ENCODE measurements at regions not wholly inside any gene's neighbourhood (a gene's known extent, or its start where the extent isn't known, plus 50 kb on each side); places are given as distances from the start of the nearest gene placed in this dataset.
"Not testable (repeated sequence)": the region's sequence is repeated elsewhere in the genome, so short reads cannot be mapped to it uniquely, and the experiment has no call there.

DNA sequence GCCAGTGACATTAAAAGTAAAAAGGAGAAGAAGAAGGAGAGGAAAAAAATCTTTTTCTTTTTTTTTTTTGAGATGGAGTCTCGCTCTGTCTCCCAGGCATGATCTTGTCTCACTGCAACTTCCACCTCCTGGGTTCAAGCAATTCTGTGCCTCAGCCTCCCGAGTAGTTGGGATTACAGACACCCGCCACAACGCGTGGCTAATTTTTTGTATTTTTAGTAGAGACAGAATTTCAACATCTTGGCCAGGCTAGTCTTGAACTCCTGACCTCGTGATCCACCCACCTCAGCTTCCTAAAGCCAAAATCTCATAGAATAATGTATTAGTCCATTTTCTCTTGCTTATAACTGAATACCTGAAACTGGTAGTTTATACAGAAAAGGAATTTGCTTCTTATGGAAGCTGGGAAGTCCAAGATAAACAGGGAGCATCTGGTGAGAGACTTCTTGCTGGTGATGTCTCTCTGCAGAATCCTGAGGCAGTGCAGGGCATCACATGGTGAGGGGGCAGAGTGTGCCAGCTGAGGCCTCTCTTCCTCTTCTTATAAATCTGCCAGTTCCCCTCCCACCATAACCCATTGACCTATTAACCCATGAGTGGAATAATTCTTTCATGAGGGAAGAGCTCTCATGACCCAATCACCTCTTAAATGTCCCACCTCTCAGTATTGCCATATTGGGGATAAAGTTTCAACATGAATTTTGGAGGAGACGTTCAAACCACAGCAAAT is 466.3 kb downstream of the GADD45G start:
- no peak overlapping the region for H3K4me3 ChIP-seq
- H3K27me3 ChIP-seq = no peaks in the 10 kb centered on the region
- no peak overlapping the region for H3K27ac ChIP-seq
- intact Hi-C loops (cut with DNase I) = no loop called here
- no peaks in the 10 kb centered on the region for H3K9me3 ChIP-seq
- H3K9ac ChIP-seq (ENCODE audit: low read depth in 2 of 2, low read length in 2 of 2) = no peak overlapping the region
- DNase-seq = no peak
- TF ChIP-seq, protein P1, sequence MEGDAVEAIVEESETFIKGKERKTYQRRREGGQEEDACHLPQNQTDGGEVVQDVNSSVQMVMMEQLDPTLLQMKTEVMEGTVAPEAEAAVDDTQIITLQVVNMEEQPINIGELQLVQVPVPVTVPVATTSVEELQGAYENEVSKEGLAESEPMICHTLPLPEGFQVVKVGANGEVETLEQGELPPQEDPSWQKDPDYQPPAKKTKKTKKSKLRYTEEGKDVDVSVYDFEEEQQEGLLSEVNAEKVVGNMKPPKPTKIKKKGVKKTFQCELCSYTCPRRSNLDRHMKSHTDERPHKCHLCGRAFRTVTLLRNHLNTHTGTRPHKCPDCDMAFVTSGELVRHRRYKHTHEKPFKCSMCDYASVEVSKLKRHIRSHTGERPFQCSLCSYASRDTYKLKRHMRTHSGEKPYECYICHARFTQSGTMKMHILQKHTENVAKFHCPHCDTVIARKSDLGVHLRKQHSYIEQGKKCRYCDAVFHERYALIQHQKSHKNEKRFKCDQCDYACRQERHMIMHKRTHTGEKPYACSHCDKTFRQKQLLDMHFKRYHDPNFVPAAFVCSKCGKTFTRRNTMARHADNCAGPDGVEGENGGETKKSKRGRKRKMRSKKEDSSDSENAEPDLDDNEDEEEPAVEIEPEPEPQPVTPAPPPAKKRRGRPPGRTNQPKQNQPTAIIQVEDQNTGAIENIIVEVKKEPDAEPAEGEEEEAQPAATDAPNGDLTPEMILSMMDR (IDR thresholded peaks at IDR 0.05) = no peak
- no peaks in the 10 kb centered on the region for H3K36me3 ChIP-seq
- no peaks in the 10 kb centered on the region for H3K4me1 ChIP-seq

- DNase-seq = no peak
- intact Hi-C loops (cut with DNase I) = no loop called here
- Histone ChIP-seq H3K36me3 (no peaks in the 10 kb centered on the region), H3K9me3 (no peaks in the 10 kb centered on the region), H3K27ac (no peak overlapping the region), H3K9ac (ENCODE audit: low read depth in 2 of 2, low read length in 2 of 2) (no peak overlapping the region), H3K4me1 (no peaks in the 10 kb centered on the region), H3K27me3 (no peaks in the 10 kb centered on the region), H3K4me3 (no peak overlapping the region)
- TF ChIP-seq, protein P1 (IDR thresholded peaks at IDR 0.05) = no peak
Observed at GRCh38 chr9:90073186-90073945, 468.6 kb downstream of the GADD45G start.

DNA sequence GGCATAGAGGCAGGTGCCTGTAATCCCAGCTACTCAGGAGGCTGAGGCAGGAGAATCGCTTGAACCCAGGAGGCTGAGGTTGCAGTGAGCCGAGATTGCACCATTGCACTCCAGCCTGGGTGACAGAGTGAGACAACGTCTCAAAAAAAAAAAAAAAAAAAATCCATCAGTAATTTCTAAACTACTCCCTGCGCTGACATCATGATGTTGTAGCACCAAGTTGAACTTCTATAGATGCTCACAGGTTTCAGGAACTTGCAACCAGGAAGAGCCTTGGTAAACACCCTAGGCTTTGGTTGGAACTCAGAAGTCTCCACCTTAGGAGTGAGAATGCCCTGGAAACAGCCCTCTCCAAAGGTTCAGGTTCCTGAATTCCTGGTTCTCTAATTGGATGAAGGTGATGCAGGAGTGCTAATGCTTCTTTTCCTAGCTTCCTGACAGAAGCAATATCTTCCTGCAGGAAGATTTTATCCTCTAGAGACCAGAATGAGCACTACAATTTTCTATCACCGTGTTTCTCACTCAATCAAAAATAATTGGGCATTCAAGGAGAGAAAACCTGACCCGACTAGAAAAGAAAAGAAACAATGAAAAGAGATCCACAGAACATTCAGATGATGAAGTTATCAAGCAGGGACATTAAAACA is 469.6 kb downstream of the GADD45G start:
- Histone ChIP-seq H3K27me3 (no peaks in the 10 kb centered on the region), H3K36me3 (no peaks in the 10 kb centered on the region)
- intact Hi-C loops (cut with DNase I) = no loop called here

DNA sequence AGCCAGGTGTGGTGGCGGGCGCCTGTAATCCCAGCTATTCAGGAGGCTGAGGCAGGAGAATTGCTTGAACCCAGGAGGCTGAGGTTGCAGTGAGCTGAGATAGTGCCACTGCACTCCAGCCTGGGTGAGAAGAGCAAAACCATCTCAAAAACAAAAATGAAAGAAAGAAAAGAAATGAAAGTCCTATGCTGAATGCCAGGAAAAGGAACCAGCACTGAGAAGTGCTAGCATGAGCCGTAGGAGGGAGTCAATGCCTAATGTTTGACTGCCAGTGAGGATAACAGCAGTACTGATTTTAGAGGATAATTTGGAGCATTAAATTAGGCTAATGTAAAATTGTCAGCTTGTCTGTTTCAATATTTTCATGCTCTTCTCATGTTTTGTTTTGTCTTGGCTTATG is 472.8 kb downstream of the GADD45G start:
- not testable (repeated sequence) for H3K9ac ChIP-seq (ENCODE audit: low read depth in 2 of 2, low read length in 2 of 2)

More for the DNA sequence above, 469.6 kb downstream of the GADD45G start:
- H3K9ac ChIP-seq (ENCODE audit: low read depth in 2 of 2, low read length in 2 of 2) = no peak overlapping the region
- H3K27ac ChIP-seq = no peak overlapping the region
- DNase-seq = no peak
- no peaks in the 10 kb centered on the region for H3K4me1 ChIP-seq
- H3K9me3 ChIP-seq = no peaks in the 10 kb centered on the region
- no peak overlapping the region for H3K4me3 ChIP-seq
- TF ChIP-seq, protein P1 (IDR thresholded peaks at IDR 0.05) = no peak

GRCh38 chr9:90078988-90079421 is 474.2 kb downstream of the GADD45G start:
- no peaks in the 10 kb centered on the region for H3K36me3 ChIP-seq
- DNase-seq = no peak

More for the DNA sequence above, 472.8 kb downstream of the GADD45G start:
- H3K36me3 ChIP-seq; DNase-seq; H3K27me3 ChIP-seq; H3K4me1 ChIP-seq; H3K4me3 ChIP-seq; H3K27ac ChIP-seq; H3K9me3 ChIP-seq; intact Hi-C loops (cut with DNase I): not testable (repeated sequence)

More at GRCh38 chr9:90078988-90079421, 474.2 kb downstream of the GADD45G start:
- Histone ChIP-seq H3K9ac (ENCODE audit: low read depth in 2 of 2, low read length in 2 of 2) (no peak overlapping the region), H3K4me1 (no peaks in the 10 kb centered on the region), H3K4me3 (no peak overlapping the region), H3K9me3 (no peaks in the 10 kb centered on the region), H3K27me3 (no peaks in the 10 kb centered on the region), H3K27ac (no peak overlapping the region)
- TF ChIP-seq, protein P1 (IDR thresholded peaks at IDR 0.05) = no peak
- intact Hi-C loops (cut with DNase I) = no loop called here

Data from colonic mucosa (tissue), 4 donors.